ENCODE measurements at regions not wholly inside any gene's neighbourhood (a gene's known extent, or its start where the extent isn't known, plus 50 kb on each side); places are given as distances from the start of the nearest gene placed in this dataset.

GRCh38 chr6:92023410-92023966, 1395.9 kb downstream of the EPHA7 start:
- H3K27me3 ChIP-seq (ENCODE audit: control insufficient read depth, insufficient read depth, low read length), result no peaks in the 10 kb centered on the region
- POLR2A ChIA-PET, result no interaction called here
- no peak overlapping the region for H3K4me3 ChIP-seq (ENCODE audit: low read depth, low read length)
- DNase-seq (ENCODE audit: low read depth, low spot score), result no peak
- H3K9me3 ChIP-seq (ENCODE audit: control insufficient read depth, insufficient read depth, low read length), result no peaks in the 10 kb centered on the region
- TF ChIP-seq CTCF (IDR thresholded peaks at IDR 0.05; ENCODE audit: low read depth, low read length), result no peak
- CTCF ChIA-PET, result no interaction called here
- no peak overlapping the region for H3K27ac ChIP-seq (ENCODE audit: low read depth, low read length)

DNA sequence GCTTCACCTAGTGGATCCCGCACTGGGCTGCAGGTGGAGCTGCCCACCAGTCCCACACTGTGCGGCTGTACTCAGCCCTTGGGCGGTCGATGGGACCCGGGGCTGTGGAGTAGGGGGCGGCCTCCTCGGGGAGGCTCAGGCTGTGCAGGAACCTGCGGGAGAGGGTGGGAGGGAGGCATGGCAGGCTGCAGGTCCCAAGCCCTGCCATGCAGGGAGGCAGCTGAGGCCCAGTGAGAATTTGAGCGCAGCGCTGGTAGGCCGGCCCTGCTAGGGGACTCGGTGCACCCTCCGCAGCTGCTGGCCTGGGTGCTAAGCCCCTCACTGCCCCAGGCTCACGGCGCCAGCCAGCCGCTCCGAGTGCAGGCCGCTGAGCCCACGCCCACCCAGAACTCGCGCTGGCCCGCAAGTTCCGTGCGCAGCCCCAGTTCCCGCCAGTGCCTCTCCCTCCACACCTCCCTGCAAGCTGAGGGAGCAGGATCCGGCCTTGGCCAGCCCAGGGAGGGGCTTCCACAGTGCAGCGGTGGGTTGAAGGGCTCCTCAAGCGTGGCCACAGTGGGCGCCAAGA, 1407.6 kb downstream of the EPHA7 start:
- POLR2A ChIA-PET, result no interaction called here
- H3K27ac ChIP-seq (ENCODE audit: low read depth, low read length), result no peak overlapping the region
- CTCF ChIA-PET, result no interaction called here
- no peak for DNase-seq (ENCODE audit: low read depth, low spot score)
- H3K9me3 ChIP-seq (ENCODE audit: control insufficient read depth, insufficient read depth, low read length), result peaks cover 11% of the 10 kb centered on the region
- H3K4me3 ChIP-seq (ENCODE audit: low read depth, low read length), result no peak overlapping the region
- no peak for TF ChIP-seq CTCF (IDR thresholded peaks at IDR 0.05; ENCODE audit: low read depth, low read length)
- H3K27me3 ChIP-seq (ENCODE audit: control insufficient read depth, insufficient read depth, low read length), result no peaks in the 10 kb centered on the region

- H3K9me3 ChIP-seq (ENCODE audit: control insufficient read depth, insufficient read depth, low read length), result peaks cover 11% of the 10 kb centered on the region
- DNase-seq (ENCODE audit: low read depth, low spot score), result no peak
- no peaks in the 10 kb centered on the region for H3K27me3 ChIP-seq (ENCODE audit: control insufficient read depth, insufficient read depth, low read length)
- no peak overlapping the region for H3K4me3 ChIP-seq (ENCODE audit: low read depth, low read length)
- H3K27ac ChIP-seq (ENCODE audit: low read depth, low read length), result no peak overlapping the region
- no peak for TF ChIP-seq CTCF (IDR thresholded peaks at IDR 0.05; ENCODE audit: low read depth, low read length)
- POLR2A ChIA-PET, result no interaction called here
- CTCF ChIA-PET, result no interaction called here
These were observed 1410.4 kb downstream of the EPHA7 start for GRCh38 chr6:92008757-92009502.

- no peak for DNase-seq (ENCODE audit: low read depth, low spot score)
- no peak for TF ChIP-seq CTCF (IDR thresholded peaks at IDR 0.05; ENCODE audit: low read depth, low read length)
- no peaks in the 10 kb centered on the region for H3K9me3 ChIP-seq (ENCODE audit: control insufficient read depth, insufficient read depth, low read length)
- H3K27me3 ChIP-seq (ENCODE audit: control insufficient read depth, insufficient read depth, low read length), result no peaks in the 10 kb centered on the region
- ChIA-PET POLR2A (no interaction called here), CTCF (no interaction called here)
- no peak overlapping the region for H3K27ac ChIP-seq (ENCODE audit: low read depth, low read length)
- H3K4me3 ChIP-seq (ENCODE audit: low read depth, low read length), result no peak overlapping the region
These were observed 1413.2 kb upstream of the MAP3K7 start for GRCh38 chr6:92000112-92000511.

GRCh38 chr6:91994787-91995186, 1407.9 kb upstream of the MAP3K7 start:
- Histone ChIP-seq H3K27ac (ENCODE audit: low read depth, low read length) (no peak overlapping the region), H3K9me3 (ENCODE audit: control insufficient read depth, insufficient read depth, low read length) (no peaks in the 10 kb centered on the region), H3K4me3 (ENCODE audit: low read depth, low read length) (no peak overlapping the region), H3K27me3 (ENCODE audit: control insufficient read depth, insufficient read depth, low read length) (no peaks in the 10 kb centered on the region)
- CTCF ChIA-PET, result no interaction called here
- no peak for TF ChIP-seq CTCF (IDR thresholded peaks at IDR 0.05; ENCODE audit: low read depth, low read length)
- no peak for DNase-seq (ENCODE audit: low read depth, low spot score)
- POLR2A ChIA-PET, result no interaction called here

Data from AG04450 (cell line).